Globus pallidus (tissue), 1 donor: ENCODE measurements at regions not wholly inside any gene's neighbourhood (a gene's known extent, or its start where the extent isn't known, plus 50 kb on each side); places are given as distances from the start of the nearest gene placed in this dataset.

Source experiments
- DNase-seq: peaks from one replicate; pipeline ENCODE4 v3.0.0-alpha.2; 2015; ENCODE audit warnings: low spot score

DNA sequence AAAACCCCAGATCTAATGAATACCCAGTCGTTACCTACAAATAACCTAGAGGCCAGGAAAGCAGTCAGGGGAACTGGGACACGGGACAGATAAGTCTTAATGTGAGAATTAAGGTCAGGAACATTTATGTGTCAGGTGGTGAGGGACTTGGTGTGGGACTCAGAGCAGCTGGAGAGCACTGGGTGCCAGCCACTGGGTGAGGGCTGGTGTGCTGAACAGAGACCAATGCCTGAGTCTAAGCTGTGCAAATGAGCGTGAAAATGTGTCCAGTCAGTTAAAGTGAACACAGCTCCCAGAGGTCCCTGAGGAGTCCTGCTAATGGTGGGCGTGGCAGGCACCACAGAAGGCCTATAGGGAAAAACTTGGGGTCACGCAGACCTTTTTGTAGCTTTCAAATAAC lies 225.9 kb downstream of the C1D start:
- DNase-seq: no peak

DNA sequence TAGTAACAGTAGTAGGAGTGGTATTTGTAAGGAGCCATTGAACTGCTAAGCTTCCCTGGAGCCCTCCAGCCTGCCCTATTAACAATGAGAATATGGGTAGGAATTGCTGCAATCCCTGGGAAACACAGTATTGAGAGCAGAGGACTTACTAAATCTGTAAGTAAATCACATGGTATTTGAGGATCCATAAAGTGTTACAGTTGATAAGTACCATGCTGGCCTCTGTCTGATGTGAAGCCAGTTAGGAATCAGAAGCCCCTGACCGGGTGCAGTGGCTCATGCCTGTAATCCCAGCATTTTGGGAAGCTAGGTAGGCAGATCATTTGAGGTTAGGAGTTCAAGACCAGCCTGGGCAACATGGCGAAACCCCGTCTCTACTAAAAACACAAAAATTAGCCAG lies 224.6 kb downstream of the C1D start:
- DNase-seq: no peak

DNA sequence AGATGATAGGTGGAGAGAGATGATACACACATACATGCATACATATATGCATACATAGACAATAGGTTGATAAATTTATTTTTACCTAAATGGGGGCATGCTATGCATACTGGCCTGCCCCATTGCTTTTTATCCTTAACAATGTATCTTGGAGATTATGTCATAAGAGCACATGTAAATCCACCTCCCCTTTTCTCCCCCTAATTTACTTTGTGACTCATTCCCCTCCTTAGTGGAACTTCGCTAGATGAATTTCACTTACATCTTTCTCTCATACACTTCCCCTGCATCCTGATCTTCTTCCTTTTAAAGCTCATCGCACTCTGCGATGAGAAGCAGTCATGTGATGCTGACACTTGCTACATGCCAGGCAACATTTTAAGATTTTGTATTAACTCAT lies 223.6 kb downstream of the C1D start:
- no peak for DNase-seq

DNA sequence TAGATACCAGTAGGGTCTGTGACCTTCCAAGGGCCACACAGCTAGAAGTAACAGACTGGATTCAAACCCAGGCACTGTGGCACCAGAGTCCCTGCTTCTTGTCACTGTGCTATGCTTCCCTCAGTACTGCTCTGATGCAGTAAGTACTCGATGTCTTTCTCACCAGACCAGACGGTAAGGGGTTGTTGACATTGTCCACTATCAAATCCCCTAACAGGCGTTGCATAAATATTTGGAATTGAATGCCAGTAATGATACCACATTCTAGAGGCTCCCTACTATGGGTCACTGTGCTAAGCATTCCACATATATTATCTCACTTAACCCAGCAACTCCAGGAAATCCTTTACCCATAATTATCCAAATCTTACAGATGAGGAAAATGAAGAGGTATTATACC lies 223.1 kb downstream of the C1D start:
- no peak for DNase-seq

DNA sequence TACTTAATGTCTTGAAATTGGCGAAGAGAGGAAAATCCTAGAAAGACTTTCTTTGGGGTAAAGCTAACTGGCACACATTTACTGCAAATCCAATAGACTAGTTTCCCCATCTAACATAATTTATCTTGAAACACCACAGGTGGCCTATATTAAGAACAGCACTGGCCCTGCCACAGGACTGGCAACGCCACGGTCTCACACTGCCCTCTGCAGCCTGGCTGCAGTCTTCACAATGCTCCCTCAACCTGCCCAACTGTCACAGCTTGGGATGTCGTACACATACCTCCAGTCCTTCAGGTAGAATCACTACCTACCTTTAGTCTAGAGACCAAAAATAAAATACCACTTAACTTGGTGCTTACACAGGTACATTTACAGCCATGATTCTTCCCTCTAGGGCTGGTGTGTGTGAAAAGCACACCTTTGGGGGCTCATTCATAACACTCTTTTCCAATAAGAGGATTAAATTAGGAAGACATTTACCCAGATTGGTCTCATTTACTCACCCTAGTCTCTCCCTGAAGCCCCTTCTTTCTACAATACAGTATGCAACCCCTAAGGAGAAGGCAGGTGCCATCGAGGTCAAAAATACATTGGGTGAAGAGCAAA lies 222.2 kb downstream of the C1D start:
- DNase-seq: peak; percentile 22

DNA sequence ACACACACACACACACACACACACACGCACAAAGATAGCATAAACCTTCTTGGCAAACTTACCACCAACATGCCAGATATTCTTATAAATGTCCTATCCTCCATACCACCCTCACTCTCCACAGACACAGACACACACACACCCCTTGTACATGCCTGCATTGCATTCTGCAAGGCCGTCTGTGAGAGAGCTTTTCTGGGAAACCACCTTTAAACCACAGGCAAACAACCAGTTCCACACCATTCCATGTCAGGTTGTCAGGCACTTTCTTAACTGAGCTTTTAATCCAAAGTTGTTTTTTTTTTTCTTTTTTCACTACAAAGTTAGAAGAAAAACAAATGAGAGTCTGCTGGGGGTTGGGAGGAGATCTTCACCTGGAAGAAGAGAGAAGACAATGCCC lies 221.1 kb downstream of the C1D start:
- no peak for DNase-seq

DNA sequence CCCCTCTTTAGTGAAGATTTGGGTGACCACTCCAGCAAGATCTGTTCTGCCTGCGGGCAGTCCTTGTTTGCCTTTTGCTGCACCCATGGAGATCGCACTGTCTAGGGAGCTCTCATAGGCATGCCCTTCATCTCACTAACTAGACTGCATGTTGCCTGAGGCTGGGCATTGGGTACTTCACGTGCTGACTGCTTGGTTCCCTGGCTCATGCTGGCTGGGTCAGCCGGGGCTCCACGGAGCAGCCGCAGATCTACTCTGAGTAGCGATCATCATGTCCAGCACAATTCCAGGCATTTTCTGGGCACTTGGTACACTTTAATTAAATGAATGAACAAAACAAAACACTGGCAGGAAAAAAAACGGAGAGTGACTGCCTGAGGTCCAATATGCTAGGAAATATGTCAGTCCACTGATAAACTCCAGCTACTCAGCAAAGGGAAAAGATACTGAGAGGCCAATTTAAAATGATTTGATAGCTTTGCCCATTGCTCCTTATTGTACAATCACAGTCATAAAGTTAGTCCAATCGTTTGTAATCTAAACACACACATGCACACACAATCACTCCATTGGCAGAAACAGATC lies 220.3 kb downstream of the C1D start:
- no peak for DNase-seq

DNA sequence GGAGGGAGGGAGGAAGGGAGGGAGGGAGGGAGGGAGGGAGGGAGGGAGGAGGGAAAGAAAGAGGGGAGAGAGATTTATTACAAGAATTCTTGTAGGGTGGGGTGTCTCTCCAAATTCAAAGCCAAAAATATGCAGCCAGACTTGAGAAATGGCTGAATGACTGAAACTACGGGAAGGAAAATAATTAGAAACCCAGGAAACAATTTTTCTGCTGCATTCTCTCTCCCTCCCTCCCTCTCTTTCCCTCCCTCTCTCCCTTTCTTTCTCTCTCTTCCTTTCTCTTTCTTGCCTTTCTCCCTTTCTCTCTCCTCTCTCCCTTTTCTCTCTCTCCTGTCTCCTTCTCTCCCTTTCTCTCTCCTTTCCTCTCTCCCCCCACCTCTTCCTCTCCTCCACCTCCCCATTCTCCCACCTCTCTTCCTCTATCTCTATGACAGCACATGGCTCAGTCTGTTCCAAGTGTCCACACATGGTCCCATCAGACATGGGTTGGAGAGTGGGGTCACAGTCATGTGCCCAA lies 218.7 kb downstream of the C1D start:
- DNase-seq: no peak

DNA sequence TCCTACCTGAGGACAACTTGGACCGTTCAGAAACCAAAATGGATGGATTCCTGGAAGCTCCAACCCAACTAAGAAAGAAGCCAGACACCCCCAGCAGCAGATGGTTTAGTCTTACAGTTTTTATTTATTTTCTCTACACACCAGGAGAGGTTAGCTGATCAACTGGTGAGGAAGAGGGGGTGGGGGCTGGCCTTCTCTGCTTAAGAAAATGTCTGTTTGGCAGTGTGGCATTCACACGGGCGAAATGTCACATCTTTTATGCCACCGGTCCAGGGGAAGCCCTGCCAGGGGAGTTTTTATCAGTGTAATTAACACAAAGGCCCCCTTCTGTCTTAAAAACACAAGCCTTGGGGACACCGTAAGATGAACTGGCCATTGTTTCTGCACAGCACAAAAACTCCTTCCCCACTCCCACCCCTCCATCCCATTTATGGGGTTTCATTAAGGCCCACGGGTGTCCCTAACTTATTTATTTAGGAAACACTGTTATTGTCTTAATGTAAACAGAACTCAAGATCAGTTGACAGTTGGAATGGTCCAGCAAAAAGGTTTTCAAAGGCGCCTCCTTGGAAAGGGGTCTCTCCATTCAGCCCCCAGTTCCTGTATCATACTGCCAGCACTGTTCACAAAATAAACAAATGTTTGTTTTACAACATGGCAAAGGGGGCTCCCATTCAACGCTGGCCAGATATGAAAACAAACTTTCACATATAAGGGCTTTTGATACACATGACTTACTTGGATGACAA lies 217.0 kb downstream of the C1D start:
- no peak for DNase-seq

DNA sequence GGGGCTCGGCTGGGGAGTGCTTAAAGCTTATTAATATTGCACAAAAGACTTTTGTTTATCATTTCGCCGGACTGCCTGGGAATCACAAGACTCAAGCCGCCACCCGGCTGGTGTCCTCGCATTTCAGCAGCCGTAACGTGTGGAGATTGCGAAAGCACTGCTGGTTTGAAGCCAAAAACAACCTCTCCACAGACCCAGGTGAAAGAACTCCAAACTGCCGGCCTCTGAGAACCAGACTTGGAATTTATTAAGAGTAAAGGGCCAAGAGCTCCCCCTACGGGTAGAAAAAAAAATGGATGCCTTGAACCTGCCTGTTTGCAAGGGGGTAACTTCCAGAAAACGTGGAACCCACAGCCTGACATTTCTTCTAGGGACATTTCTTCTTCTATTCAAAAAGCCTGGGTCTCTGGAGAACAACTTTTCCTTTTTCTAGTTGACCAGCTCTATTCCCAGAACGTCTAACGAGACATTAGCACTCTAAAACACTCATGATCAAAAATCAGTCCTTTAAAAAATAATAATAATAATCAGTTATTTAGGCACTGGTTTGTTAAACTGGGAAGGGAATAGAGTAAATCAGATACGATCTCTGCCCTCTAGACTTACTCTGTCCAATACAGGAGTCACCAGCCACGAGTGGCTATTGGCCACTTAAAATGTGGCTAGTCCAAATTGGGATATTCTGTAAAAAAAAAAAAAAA lies 216.3 kb downstream of the C1D start:
- DNase-seq: peak; percentile 67

DNA sequence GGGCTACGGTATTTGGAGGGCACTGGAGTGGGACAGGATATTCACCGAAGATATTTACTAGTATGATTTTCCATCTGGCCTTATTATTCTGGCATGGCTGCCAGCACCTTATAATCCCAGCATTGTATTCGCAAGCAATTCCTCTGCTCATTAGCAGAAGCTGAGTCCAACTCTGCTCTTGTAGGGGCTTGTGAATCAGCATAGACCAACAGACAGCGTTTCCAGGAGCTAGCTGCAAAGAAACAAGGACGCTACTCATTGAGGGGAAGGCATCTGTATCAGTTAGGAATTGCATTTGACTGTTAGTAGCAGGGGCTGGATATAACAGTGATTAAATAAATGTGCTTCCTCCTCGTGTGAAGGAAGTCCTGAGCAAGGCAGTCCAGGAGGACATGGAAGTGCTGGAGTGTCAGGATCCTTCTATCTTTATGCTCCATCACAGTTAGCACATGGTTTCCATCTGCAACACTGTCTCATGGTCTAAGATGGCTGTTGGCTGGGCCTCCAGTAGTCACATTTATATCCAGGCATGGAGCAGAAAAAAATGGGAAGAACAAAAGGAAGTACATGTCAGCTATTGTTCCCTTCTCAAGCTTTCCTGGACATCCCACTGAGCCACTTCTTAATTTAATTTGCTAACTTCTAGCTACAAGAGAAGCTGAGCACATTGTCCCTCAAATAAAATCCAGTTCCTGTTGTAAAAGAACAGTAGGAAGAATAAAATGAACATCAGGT lies 214.1 kb downstream of the C1D start:
- peak; percentile 38 for DNase-seq

DNA sequence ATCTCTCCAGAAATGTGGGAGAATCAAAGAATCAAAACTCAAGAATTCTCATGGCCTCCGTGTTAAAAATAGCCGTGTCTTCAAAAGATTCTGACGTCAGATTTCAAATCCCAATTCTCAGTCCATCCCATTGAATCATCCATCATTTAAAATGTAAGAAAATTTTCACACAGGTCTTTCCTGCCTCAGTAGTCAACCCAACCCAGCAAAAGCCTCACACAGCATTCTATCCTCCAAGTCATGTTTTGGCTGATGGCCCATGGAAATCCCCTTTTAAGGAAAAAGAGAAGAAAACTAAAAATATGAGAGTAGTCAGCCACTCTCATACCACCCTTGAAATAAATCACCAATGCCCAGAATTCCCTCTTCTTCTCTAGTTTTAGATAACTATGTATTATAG lies 211.8 kb downstream of the C1D start:
- no peak for DNase-seq

DNA sequence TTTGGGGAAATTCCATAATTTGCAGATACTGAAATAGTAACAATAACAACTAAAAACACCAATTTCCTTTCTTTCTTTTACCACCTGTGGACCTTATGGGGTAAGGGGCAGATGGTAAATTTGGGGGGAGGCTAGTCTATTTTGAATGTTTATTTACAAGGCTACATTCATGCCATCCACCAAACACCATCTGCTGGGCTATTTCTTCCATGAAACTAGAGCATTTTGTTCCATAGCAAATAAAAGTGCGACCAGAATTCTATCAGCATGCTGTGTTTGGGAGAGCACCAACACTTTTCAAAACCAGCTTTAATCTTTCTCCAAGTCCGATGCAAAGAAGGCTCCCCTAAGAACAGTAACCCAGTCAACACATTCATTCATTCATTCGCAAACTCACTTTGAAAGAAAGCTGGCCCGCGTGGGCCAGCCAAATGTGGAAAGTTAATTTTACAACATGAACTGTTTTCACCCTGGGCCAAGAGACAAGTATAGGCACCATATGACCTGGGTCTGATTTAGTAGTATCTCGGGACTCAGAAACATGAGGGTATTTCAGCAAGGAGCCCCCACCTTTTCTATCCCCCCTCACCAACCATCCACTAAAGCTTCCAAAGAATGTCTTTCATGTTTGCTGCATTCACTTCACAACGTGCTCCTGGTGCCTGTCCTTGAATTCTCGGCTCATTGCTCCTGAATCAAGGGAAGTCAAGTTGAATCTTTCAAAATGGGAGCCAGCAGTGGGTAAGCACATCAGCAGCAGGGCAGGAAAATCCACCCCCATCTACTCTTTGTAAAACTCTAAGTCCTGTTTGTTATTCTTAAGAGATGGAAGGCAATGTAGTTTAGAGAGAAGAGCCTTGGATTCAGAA lies 210.6 kb downstream of the C1D start:
- DNase-seq: no peak

DNA sequence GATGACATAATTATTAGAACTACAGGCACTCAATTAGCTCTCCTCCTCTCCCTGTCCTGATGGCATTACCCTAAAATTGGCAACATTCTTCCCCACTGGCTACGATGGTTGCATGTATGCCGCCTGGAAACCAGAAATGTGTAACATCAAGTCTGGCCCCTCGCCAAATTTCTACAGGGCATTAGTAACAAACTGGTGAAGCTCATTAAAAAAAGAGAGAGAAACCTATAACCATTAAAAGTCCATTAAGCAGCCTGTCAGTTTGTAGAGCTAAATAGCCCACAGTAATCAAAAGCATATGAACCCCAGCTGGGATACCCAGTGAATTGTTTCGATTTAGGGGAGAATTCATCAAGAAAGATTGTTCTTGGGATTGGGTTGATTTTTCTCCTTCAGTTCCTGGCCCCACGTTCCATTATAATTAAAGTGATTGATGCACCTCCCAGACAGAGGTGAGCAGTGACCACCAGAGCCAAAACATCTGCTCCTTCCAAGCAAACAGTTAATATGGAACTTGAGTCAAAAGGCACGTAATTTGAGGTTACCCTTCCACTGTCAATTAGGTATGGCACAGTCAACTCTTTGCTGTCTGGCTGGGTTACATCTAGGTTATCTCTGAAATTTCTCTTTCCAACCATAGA lies 208.6 kb downstream of the C1D start:
- DNase-seq: no peak

DNA sequence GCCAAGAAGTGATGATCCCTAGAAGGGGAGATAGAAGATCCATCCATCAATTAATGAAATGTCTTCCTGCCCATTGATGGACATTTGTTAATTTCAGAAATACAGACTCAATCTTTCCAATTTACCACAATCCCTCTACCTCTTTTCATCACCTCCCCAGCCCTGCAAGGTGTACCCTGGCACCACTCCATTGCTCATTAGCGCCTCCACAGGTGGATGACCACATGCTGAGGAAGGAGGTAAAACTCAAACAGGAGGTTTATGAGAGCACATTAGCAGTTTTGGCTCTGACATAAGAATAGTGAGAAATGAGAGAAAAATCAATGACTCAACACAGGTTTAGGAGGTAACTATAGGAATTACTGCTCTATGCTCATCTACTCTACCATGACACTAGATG lies 208.0 kb downstream of the C1D start:
- no peak for DNase-seq

DNA sequence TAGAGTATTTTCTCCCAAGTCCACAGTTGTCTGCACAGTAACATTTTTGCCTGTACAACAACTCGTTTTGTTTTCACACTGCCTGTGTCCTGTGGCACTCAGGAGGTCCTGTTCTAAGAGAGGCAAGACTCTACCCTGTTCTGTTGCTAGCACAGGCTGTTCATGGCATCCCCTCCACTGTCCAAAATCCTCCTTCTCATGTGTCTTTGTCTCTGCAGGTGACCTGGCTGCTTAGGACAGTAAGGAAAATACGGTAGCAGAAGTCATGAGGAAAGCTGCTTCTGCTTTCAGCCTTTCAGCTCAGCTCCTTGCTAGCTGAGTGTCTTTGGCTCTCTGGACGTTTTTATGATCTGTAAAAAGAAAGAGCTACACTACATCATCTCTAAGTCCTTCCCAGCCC lies 205.9 kb downstream of the C1D start:
- DNase-seq: no peak

DNA sequence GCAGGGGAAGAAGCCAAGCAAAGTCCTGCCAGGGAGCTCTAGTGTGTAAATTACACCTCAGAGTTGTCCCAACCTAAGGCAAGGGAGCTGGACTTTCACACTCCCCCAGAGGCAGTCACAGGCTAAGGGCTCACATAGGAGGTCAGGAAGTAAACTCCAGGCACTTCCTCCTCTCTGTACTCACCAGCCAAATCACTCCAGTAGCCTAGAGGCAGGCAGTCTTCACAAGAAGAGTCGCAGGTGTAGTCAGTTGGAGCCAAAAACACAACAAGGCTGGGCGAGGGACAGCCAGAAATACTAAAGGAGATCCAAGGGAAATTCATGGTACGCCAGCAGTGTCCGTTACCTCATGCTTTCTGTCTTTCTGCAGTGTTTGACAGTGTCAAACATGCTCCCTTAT lies 205.0 kb downstream of the C1D start:
- no peak for DNase-seq

DNA sequence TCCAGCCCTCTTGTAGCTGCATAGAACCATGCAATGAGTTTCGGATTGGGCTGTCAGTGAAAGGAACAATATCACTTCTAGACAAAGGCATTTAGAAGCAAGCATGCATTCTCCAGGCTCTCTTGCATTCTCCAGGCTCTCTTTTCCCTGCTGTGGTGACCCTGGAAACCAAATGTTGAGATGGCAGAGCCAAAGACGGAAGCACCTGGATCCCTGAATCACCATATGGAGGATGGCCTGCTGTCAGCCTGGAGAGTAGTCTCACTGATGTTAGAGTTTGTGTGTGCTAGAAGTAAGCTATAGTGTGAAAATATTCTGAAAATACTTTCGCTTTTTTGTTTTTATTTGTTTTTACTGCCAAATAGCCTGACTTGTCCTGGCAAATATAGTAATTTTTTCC lies 203.9 kb downstream of the C1D start:
- no peak for DNase-seq

DNA sequence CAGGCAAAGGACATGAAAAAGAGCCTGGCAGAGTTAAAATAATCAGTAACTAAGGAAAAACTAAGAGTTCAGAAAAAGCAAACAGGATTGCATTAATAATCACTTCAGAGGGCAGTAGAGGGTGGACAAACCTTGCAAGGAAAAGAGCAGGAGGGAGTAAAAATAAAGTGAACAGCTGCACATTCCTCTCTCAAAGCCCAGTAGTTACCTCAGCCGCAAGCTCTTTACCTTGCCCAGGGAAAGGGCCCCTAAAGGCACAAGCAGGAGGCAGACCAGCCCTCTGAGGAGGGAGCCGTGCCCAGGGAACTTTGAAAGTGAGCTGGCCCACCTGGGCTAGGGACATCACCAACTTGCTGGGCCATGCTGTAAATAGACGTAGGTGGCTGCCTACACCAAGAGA lies 196.9 kb downstream of the C1D start:
- no peak for DNase-seq

DNA sequence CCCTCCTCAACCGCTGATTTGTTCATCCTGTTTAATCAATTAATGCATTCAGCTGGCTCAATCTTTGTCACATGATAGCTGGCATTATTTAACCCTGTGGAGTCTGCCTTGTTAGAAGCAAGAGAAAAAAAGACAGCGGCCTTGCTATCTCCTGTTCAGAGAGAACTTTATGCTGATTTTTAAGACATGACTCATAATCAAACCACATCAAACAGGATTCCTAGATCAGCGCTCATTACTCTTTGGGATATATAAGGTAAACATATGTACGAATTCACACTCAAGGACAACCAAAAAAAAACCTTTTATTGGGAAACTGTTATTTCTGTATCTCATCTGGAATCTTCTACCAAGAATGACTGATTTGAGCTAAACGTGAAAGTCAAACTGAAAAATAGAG lies 195.1 kb downstream of the C1D start:
- no peak for DNase-seq
